ENCODE measurements at regions not wholly inside any gene's neighbourhood (a gene's known extent, or its start where the extent isn't known, plus 50 kb on each side); places are given as distances from the start of the nearest gene placed in this dataset.

GRCh38 chr9:82829818-82830217 lies 233.1 kb downstream of the RASEF start:
- Histone ChIP-seq H2BK5ac (ENCODE audit: insufficient read length, low read length) (no peak overlapping the region), H3K4ac (ENCODE audit: low read depth, low read length) (no peak overlapping the region), H3K79me2 (ENCODE audit: insufficient read depth, low read length) (no peaks in the 10 kb centered on the region), H3K79me1 (ENCODE audit: insufficient read depth, low read depth, low read length, poor library complexity, severe bottlenecking) (no peaks in the 10 kb centered on the region), H3K9ac (ENCODE audit: extremely low read depth, insufficient read length, low read length) (no peak overlapping the region), H3K23me2 (ENCODE audit: insufficient read length, low read depth, low read length, poor library complexity, severe bottlenecking) (no peaks in the 10 kb centered on the region), H3K27me3 (ENCODE audit: insufficient read depth, low read length) (no peaks in the 10 kb centered on the region), H2BK120ac (ENCODE audit: low read depth, low read length, poor library complexity, severe bottlenecking) (no peak overlapping the region), H3K23ac (ENCODE audit: insufficient read length, low read depth, low read length) (no peak overlapping the region), H3K56ac (ENCODE audit: insufficient read length, low read depth, low read length) (no peak overlapping the region), H2AK5ac (ENCODE audit: insufficient read length, low read length) (no peak overlapping the region), H2AFZ (ENCODE audit: low read length) (no peak overlapping the region), H3K9me3 (ENCODE audit: control insufficient read depth, low read depth, low read length) (no peaks in the 10 kb centered on the region), H4K91ac (ENCODE audit: insufficient read length, low read depth, low read length) (no peak overlapping the region), H3K4me2 (ENCODE audit: insufficient read depth, insufficient read length, low read length) (no peak overlapping the region), H2BK12ac (ENCODE audit: insufficient read length, low read depth, low read length) (no peak overlapping the region), H3T11ph (ENCODE audit: low read length) (no peak overlapping the region), H4K8ac (replicated peaks; ENCODE audit: insufficient read length, low read depth, low read length) (no peak overlapping the region), H2BK20ac (ENCODE audit: low read depth, low read length, poor library complexity, severe bottlenecking) (no peak overlapping the region), H4K20me1 (ENCODE audit: control insufficient read depth, insufficient read depth, insufficient read length) (no peaks in the 10 kb centered on the region), H3K4me1 (ENCODE audit: insufficient read depth, low read length) (no peaks in the 10 kb centered on the region), H4K5ac (ENCODE audit: insufficient read length, low read depth, low read length) (no peak overlapping the region), H3K18ac (ENCODE audit: insufficient read length, low read depth, low read length) (no peak overlapping the region), H3K14ac (ENCODE audit: insufficient read depth, low read length) (no peak overlapping the region), H2BK15ac (ENCODE audit: low read depth, low read length) (no peak overlapping the region), H3K27ac (ENCODE audit: insufficient read length, low read depth, low read length) (no peak overlapping the region)
- no peak for DNase-seq
- H3K27ac Mint-ChIP-seq, result no peak overlapping the region
- TF ChIP-seq, protein P1, sequence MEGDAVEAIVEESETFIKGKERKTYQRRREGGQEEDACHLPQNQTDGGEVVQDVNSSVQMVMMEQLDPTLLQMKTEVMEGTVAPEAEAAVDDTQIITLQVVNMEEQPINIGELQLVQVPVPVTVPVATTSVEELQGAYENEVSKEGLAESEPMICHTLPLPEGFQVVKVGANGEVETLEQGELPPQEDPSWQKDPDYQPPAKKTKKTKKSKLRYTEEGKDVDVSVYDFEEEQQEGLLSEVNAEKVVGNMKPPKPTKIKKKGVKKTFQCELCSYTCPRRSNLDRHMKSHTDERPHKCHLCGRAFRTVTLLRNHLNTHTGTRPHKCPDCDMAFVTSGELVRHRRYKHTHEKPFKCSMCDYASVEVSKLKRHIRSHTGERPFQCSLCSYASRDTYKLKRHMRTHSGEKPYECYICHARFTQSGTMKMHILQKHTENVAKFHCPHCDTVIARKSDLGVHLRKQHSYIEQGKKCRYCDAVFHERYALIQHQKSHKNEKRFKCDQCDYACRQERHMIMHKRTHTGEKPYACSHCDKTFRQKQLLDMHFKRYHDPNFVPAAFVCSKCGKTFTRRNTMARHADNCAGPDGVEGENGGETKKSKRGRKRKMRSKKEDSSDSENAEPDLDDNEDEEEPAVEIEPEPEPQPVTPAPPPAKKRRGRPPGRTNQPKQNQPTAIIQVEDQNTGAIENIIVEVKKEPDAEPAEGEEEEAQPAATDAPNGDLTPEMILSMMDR (conservative IDR thresholded peaks at IDR 0.05), result no peak
- H3K27me3 Mint-ChIP-seq (ENCODE audit: low read depth), result no peaks in the 10 kb centered on the region
- peaks cover 6 to 8% of the 10 kb centered on the region in 2 experiments; a peak in 3 of 5 replicates for H3K9me3 Mint-ChIP-seq
- no peaks in the 10 kb centered on the region for H3K4me1 Mint-ChIP-seq
- no peak overlapping the region for H3K4me3 Mint-ChIP-seq
- no CpG with 5 or more reads among the region's 4 CpGs for WGBS (ENCODE audit: extremely low coverage, insufficient read length, low lambda C conversion rate)
- H3K36me3 Mint-ChIP-seq (ENCODE audit: insufficient read depth in 1 of 3, low read depth in 3 of 3), result peaks cover 3 to 10% (median 7%) of the 10 kb centered on the region in 3 experiments; a peak in 4 of 7 replicates
